H9 (cell line): ENCODE measurements at regions not wholly inside any gene's neighbourhood (a gene's known extent, or its start where the extent isn't known, plus 50 kb on each side); places are given as distances from the start of the nearest gene placed in this dataset.

Source experiments
- DNase-seq: peaks from one replicate; pipeline ENCODE4 v3.0.0-alpha.2; 2017
- H2AFZ ChIP-seq: one replicate; pipeline ENCODE4 v1.6.1; 2013; ENCODE audit warnings: mild to moderate bottlenecking, low read length, control low read depth, moderate library complexity
- H2AK5ac ChIP-seq: 2 replicates; pipeline ENCODE4 v1.6.1; 2013; ENCODE audit warnings: low read length, control low read depth, mixed read lengths; ENCODE audit not compliant: insufficient read length
- H2BK120ac ChIP-seq: one replicate; pipeline ENCODE4 v1.6.1; 2013; ENCODE audit warnings: low read depth, mild to moderate bottlenecking, low read length, control low read depth, inconsistent platforms; ENCODE audit not compliant: poor library complexity, severe bottlenecking
- H2BK12ac ChIP-seq: 2 replicates; pipeline ENCODE4 v1.6.1; 2013; ENCODE audit warnings: low read length, control low read depth, mixed read lengths, low read depth; ENCODE audit not compliant: insufficient read length
- H2BK15ac ChIP-seq: 2 replicates; pipeline ENCODE4 v1.6.1; 2013; ENCODE audit warnings: low read depth, low read length, control low read depth
- H2BK20ac ChIP-seq: one replicate; pipeline ENCODE4 v1.6.1; 2013; ENCODE audit warnings: low read depth, mild to moderate bottlenecking, low read length, control low read depth, inconsistent platforms; ENCODE audit not compliant: poor library complexity, severe bottlenecking
- H2BK5ac ChIP-seq: 2 replicates; pipeline ENCODE4 v1.6.1; 2013; ENCODE audit warnings: low read length, control low read depth, mixed read lengths; ENCODE audit not compliant: insufficient read length
- H3K14ac ChIP-seq: 2 replicates; pipeline ENCODE4 v1.6.1; 2013; ENCODE audit warnings: low read length, control low read depth; ENCODE audit not compliant: insufficient read depth
- H3K18ac ChIP-seq: 2 replicates; pipeline ENCODE4 v1.6.1; 2013; ENCODE audit warnings: low read depth, mild to moderate bottlenecking, mixed read lengths, low read length, control low read depth; ENCODE audit not compliant: insufficient read length
- H3K23ac ChIP-seq: 2 replicates; pipeline ENCODE4 v1.6.1; 2013; ENCODE audit warnings: low read length, control low read depth, mixed read lengths, low read depth; ENCODE audit not compliant: insufficient read length
- H3K23me2 ChIP-seq: 2 replicates; pipeline ENCODE4 v1.6.1; 2013; ENCODE audit warnings: low read depth, mild to moderate bottlenecking, mixed read lengths, low read length, control low read depth; ENCODE audit not compliant: insufficient read length, poor library complexity, severe bottlenecking
- H3K27ac ChIP-seq: 2 replicates; pipeline ENCODE4 v1.5.1; 2013; ENCODE audit warnings: low read length, control low read depth, mixed read lengths, low read depth; ENCODE audit not compliant: insufficient read length
- H3K27me3 ChIP-seq: 2 replicates; pipeline ENCODE4 v1.6.1; 2013; ENCODE audit warnings: low read length, control low read depth, inconsistent platforms; ENCODE audit not compliant: insufficient read depth
- H3K4ac ChIP-seq: 2 replicates; pipeline ENCODE4 v1.6.1; 2013; ENCODE audit warnings: low read depth, mild to moderate bottlenecking, control low read depth, inconsistent platforms, low read length, moderate library complexity
- H3K4me1 ChIP-seq: 2 replicates; pipeline ENCODE4 v1.6.1; 2013; ENCODE audit warnings: low read length, control low read depth, inconsistent platforms; ENCODE audit not compliant: insufficient read depth
- H3K4me2 ChIP-seq: 2 replicates; pipeline ENCODE4 v1.6.1; 2013; ENCODE audit warnings: low read length, control low read depth, mixed read lengths; ENCODE audit not compliant: insufficient read length, insufficient read depth
- H3K56ac ChIP-seq: 2 replicates; pipeline ENCODE4 v1.6.1; 2013; ENCODE audit warnings: low read depth, mild to moderate bottlenecking, mixed read lengths, low read length, control low read depth; ENCODE audit not compliant: insufficient read length
- H3K79me1 ChIP-seq: 2 replicates; pipeline ENCODE4 v1.6.1; 2013; ENCODE audit warnings: low read depth, mild to moderate bottlenecking, moderate library complexity, low read length, control low read depth, inconsistent platforms; ENCODE audit not compliant: insufficient read depth, poor library complexity, severe bottlenecking
- H3K79me2 ChIP-seq: 2 replicates; pipeline ENCODE4 v1.6.1; 2013; ENCODE audit warnings: low read length, control low read depth, inconsistent platforms; ENCODE audit not compliant: insufficient read depth
- H3K9ac ChIP-seq: 2 replicates; pipeline ENCODE4 v1.6.1; 2013; ENCODE audit warnings: low read length, control low read depth, mixed read lengths; ENCODE audit not compliant: insufficient read length; ENCODE audit errors: extremely low read depth
- H3K9me3 ChIP-seq: one replicate; pipeline ENCODE4 v1.6.1; 2013; ENCODE audit warnings: low read depth, low read length, inconsistent platforms; ENCODE audit not compliant: control insufficient read depth
- H3T11ph ChIP-seq: one replicate; pipeline ENCODE4 v1.6.1; 2013; ENCODE audit warnings: mild to moderate bottlenecking, low read length, control low read depth, inconsistent platforms
- H4K20me1 ChIP-seq: one replicate; pipeline ENCODE4 v1.6.1; 2013; ENCODE audit not compliant: control insufficient read depth, insufficient read length, insufficient read depth
- H4K5ac ChIP-seq: 2 replicates; pipeline ENCODE4 v1.6.1; 2013; ENCODE audit warnings: low read depth, mild to moderate bottlenecking, mixed read lengths, low read length, control low read depth; ENCODE audit not compliant: insufficient read length
- H4K8ac ChIP-seq: replicated peaks from 2 replicates; pipeline ENCODE4 v1.6.1; 2013; ENCODE audit warnings: low read length, control low read depth, mixed read lengths, low read depth; ENCODE audit not compliant: insufficient read length
- H4K91ac ChIP-seq: 2 replicates; pipeline ENCODE4 v1.6.1; 2013; ENCODE audit warnings: low read depth, mild to moderate bottlenecking, moderate library complexity, mixed read lengths, low read length, control low read depth; ENCODE audit not compliant: insufficient read length
- H3K27ac Mint-ChIP-seq, 3 experiments: 2 replicates in 2 of 3; 3 replicates in 1 of 3; pipeline ENCODE4 v1.8.0; 2020 to 2021; ENCODE audit warnings: mixed read lengths in 3 of 3, mild to moderate bottlenecking in 1 of 3, moderate library complexity in 1 of 3
- H3K27me3 Mint-ChIP-seq: 2 replicates; pipeline ENCODE4 v1.8.0; 2021; ENCODE audit warnings: low read depth, mild to moderate bottlenecking, moderate library complexity, mixed read lengths
- H3K36me3 Mint-ChIP-seq, 3 experiments: 2 replicates in 2 of 3; 3 replicates in 1 of 3; pipeline ENCODE4 v1.8.0; 2020 to 2021; ENCODE audit warnings: low read depth in 3 of 3, mixed read lengths in 3 of 3; ENCODE audit not compliant: insufficient read depth in 1 of 3
- H3K4me1 Mint-ChIP-seq, 2 experiments: 2 replicates each; pipeline ENCODE4 v1.8.0; 2020; ENCODE audit warnings: mixed read lengths in 2 of 2
- H3K4me3 Mint-ChIP-seq, 2 experiments: 2 replicates in 1 of 2; 3 replicates in 1 of 2; pipeline ENCODE4 v1.8.0; 2020 to 2021; ENCODE audit warnings: mild to moderate bottlenecking in 2 of 2, mixed read lengths in 2 of 2, moderate library complexity in 1 of 2
- H3K9me3 Mint-ChIP-seq, 2 experiments: 2 replicates in 1 of 2; 3 replicates in 1 of 2; pipeline ENCODE4 v1.8.0; 2020; ENCODE audit warnings: mild to moderate bottlenecking in 2 of 2, mixed read lengths in 2 of 2, moderate library complexity in 1 of 2
- CTCF ChIP-seq: fragments of 200-600 bp; sonication (generic); conservative IDR thresholded peaks from 3 replicates; pipeline ENCODE4 v1.8.0; 2021; ENCODE audit warnings: antibody characterized with exemption, mild to moderate bottlenecking
- WGBS: extraction: QIAGEN DNeasy Blood & Tissue Kit; methylation state at CpG from one replicate; pipeline ENCODE4 v1.1.7; 2013; ENCODE audit warnings: missing lambda C conversion rate, low lambda C conversion rate, mixed read lengths; ENCODE audit not compliant: insufficient read length; ENCODE audit errors: extremely low coverage; 5-methylcytosine and 5-hydroxymethylcytosine counted together

GRCh38 chr15:69530991-69531664 is 78.5 kb downstream of the RPLP1 start:
- Histone ChIP-seq H3K9ac (no peak overlapping the region), H3K9me3 (no peaks in the 10 kb centered on the region), H4K8ac (no peak overlapping the region), H3K27ac (no peak overlapping the region), H3K27me3 (no peaks in the 10 kb centered on the region), H3K18ac (no peak overlapping the region), H2AK5ac (no peak overlapping the region), H3K79me2 (no peaks in the 10 kb centered on the region), H3T11ph (no peak overlapping the region), H2BK20ac (no peak overlapping the region), H2BK5ac (no peak overlapping the region), H3K4ac (no peak overlapping the region), H3K23ac (no peak overlapping the region), H2BK120ac (no peak overlapping the region), H3K56ac (no peak overlapping the region), H2BK12ac (no peak overlapping the region), H4K20me1 (no peaks in the 10 kb centered on the region), H3K4me1 (peaks cover 10% of the 10 kb centered on the region; the same call in 1 of the 2 replicates), H3K4me2 (no peak overlapping the region), H3K23me2 (no peaks in the 10 kb centered on the region), H4K5ac (no peak overlapping the region), H2BK15ac (no peak overlapping the region), H3K79me1 (no peaks in the 10 kb centered on the region), H3K14ac (no peak overlapping the region; the same call in 1 of the 2 replicates), H4K91ac (no peak overlapping the region), H2AFZ (no peak overlapping the region)
- no peak overlapping the region for H3K27ac Mint-ChIP-seq
- DNase-seq, result no peak
- no peak for TF ChIP-seq CTCF
- no CpG with 5 or more reads among the region's 13 CpGs for WGBS
- no peaks in the 10 kb centered on the region for H3K27me3 Mint-ChIP-seq
- no peaks in the 10 kb centered on the region; a peak in 1 of 7 replicates for H3K36me3 Mint-ChIP-seq
- H3K4me3 Mint-ChIP-seq, result no peak overlapping the region
- H3K4me1 Mint-ChIP-seq, result peaks cover 23 to 57% of the 10 kb centered on the region in 2 experiments
- peaks cover 0 to under 1% of the 10 kb centered on the region in 2 experiments; a peak in 1 of 5 replicates for H3K9me3 Mint-ChIP-seq
